ENCODE measurements at regions not wholly inside any gene's neighbourhood (a gene's known extent, or its start where the extent isn't known, plus 50 kb on each side); places are given as distances from the start of the nearest gene placed in this dataset.

DNA sequence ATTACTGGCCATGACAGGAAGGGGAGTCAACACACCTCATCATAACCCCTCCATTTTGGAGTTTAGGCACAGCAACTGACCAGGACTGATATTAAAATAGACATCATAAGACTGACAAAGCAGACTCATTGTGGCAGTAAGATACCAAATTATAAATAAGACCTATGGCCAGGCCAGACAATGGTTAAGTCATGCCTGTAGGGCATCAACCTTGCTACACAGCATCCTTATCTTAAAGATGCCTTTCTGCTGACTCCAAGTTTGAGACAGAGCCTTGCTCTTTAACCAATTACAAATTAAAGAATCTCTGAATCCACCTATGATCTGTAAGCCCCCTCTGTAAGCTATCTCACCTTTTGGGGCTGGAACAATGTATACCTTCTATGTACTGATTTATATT, 65.5 kb downstream of the VCX2 start:
- TF ChIP-seq POLR2A (IDR thresholded peaks at IDR 0.05): no peak
- TF ChIP-seq, protein P1, sequence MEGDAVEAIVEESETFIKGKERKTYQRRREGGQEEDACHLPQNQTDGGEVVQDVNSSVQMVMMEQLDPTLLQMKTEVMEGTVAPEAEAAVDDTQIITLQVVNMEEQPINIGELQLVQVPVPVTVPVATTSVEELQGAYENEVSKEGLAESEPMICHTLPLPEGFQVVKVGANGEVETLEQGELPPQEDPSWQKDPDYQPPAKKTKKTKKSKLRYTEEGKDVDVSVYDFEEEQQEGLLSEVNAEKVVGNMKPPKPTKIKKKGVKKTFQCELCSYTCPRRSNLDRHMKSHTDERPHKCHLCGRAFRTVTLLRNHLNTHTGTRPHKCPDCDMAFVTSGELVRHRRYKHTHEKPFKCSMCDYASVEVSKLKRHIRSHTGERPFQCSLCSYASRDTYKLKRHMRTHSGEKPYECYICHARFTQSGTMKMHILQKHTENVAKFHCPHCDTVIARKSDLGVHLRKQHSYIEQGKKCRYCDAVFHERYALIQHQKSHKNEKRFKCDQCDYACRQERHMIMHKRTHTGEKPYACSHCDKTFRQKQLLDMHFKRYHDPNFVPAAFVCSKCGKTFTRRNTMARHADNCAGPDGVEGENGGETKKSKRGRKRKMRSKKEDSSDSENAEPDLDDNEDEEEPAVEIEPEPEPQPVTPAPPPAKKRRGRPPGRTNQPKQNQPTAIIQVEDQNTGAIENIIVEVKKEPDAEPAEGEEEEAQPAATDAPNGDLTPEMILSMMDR (IDR thresholded peaks at IDR 0.05): no peak
- intact Hi-C loops (cut with DNase I): no loop called here
- peaks cover 0 to 4% (median 0%) of the 10 kb centered on the region in 4 donors for H3K4me1 ChIP-seq

GRCh38 chrX:8103655-8104054, 67.4 kb downstream of the VCX2 start:
- peak in 2 of 4 donors; percentile 55 to 59 for ATAC-seq

More for the DNA sequence above, 65.5 kb downstream of the VCX2 start:
- DNase-seq: no peak
- Histone ChIP-seq H3K4me3 (no peak overlapping the region), H3K27me3 (no peaks in the 10 kb centered on the region), H3K27ac (no peak overlapping the region), H3K9me3 (no peaks in the 10 kb centered on the region), H3K36me3 (no peaks in the 10 kb centered on the region)
- no peak for ATAC-seq

GRCh38 chrX:8091510-8091909, 79.6 kb downstream of the VCX2 start:
- WGBS (ENCODE audit: insufficient coverage, low coverage, low lambda C conversion rate, missing lambda C conversion rate): 74% methylated on average over 6 of the region's 6 CpGs
- Histone ChIP-seq H3K27ac (no peak overlapping the region), H3K27me3 (no peaks in the 10 kb centered on the region), H3K4me3 (no peak overlapping the region), H3K36me3 (no peaks in the 10 kb centered on the region), H3K4me1 (no peaks in the 10 kb centered on the region), H3K9me3 (no peaks in the 10 kb centered on the region)
- intact Hi-C loops (cut with DNase I): no loop called here
- DNase-seq (no peak), ATAC-seq (no peak)
- TF ChIP-seq, protein P1 (IDR thresholded peaks at IDR 0.05): no peak
- no peak for TF ChIP-seq POLR2A (IDR thresholded peaks at IDR 0.05)

More at GRCh38 chrX:8103655-8104054, 67.4 kb downstream of the VCX2 start:
- no peaks in the 10 kb centered on the region for H3K27me3 ChIP-seq
- DNase-seq: peak in 1 of 3 donors; percentile 23
- no peaks in the 10 kb centered on the region for H3K9me3 ChIP-seq
- H3K36me3 ChIP-seq: no peaks in the 10 kb centered on the region
- intact Hi-C loops (cut with DNase I): no loop called here
- H3K27ac ChIP-seq: no peak overlapping the region
- H3K4me3 ChIP-seq: no peak overlapping the region
- TF ChIP-seq, protein P1 (IDR thresholded peaks at IDR 0.05): no peak
- 23% methylated on average over 6 of the region's 6 CpGs for WGBS (ENCODE audit: insufficient coverage, low coverage, low lambda C conversion rate, missing lambda C conversion rate)
- peaks cover 0 to 4% (median 0%) of the 10 kb centered on the region in 4 donors for H3K4me1 ChIP-seq

DNA sequence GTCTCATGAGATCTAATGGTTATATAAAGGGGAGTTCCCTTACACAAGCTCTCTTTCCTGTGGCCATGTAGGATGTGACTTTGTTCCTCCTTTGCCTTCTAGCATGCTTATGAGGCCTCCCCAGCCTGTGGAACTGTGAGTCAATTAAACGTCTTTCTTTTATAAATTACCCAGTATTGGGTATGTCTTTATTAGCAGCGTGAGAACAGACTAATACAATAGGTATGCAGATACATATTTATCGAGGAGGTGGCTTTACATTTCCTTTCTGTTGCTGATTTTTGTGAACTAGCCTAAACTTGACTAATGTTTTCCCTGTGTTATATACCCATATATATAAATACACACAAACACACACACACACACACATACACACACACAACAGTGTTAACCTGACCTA, 80.2 kb downstream of the VCX2 start:
- Histone ChIP-seq H3K27ac (no peak overlapping the region), H3K36me3 (no peaks in the 10 kb centered on the region), H3K9me3 (no peaks in the 10 kb centered on the region), H3K4me3 (no peak overlapping the region), H3K27me3 (no peaks in the 10 kb centered on the region), H3K4me1 (no peaks in the 10 kb centered on the region)
- intact Hi-C loops (cut with DNase I): no loop called here
- DNase-seq: no peak
- no peak for ATAC-seq
- WGBS (ENCODE audit: insufficient coverage, low coverage, low lambda C conversion rate, missing lambda C conversion rate): 66% methylated on average over 3 of the region's 3 CpGs
- TF ChIP-seq POLR2A (IDR thresholded peaks at IDR 0.05): no peak
- TF ChIP-seq, protein P1 (IDR thresholded peaks at IDR 0.05): no peak

DNA sequence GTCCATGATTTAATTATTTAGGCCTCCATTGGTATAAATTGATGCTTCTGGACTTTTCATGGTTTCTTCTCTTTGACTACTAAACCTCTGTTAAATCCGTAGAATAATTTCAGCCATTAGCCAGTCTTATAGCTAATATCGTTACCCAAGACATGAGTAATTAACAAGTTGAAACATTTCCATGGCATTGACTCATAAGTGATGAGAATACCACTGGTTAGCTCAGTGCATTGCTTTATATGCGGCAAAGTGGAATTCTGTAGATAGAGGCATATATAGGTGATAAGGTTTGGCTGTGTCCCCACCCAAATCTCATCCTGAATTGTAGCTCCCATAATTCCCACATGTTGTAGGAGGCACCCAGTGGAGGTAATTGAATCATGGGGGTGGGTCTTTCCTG, 80.6 kb downstream of the VCX2 start:
- H3K9me3 ChIP-seq: no peaks in the 10 kb centered on the region
- TF ChIP-seq, protein P1 (IDR thresholded peaks at IDR 0.05): no peak
- no peak for TF ChIP-seq POLR2A (IDR thresholded peaks at IDR 0.05)
- WGBS (ENCODE audit: insufficient coverage, low coverage, low lambda C conversion rate, missing lambda C conversion rate): 96% methylated on average over 3 of the region's 3 CpGs

More for the DNA sequence above, 80.6 kb downstream of the VCX2 start:
- no peak overlapping the region for H3K27ac ChIP-seq
- DNase-seq (no peak), ATAC-seq (no peak)
- no peaks in the 10 kb centered on the region for H3K27me3 ChIP-seq
- intact Hi-C loops (cut with DNase I): no loop called here
- no peak overlapping the region for H3K4me3 ChIP-seq
- no peaks in the 10 kb centered on the region for H3K36me3 ChIP-seq
- no peaks in the 10 kb centered on the region for H3K4me1 ChIP-seq
